Gastroesophageal sphincter (tissue), 4 donors: ENCODE measurements at regions not wholly inside any gene's neighbourhood (a gene's known extent, or its start where the extent isn't known, plus 50 kb on each side); places are given as distances from the start of the nearest gene placed in this dataset.

Experiments
- ATAC-seq: fragments of 150-250 bp; one replicate; pipeline ENCODE4 v1.9.1; 2016; ENCODE audit warnings: mild to moderate bottlenecking, moderate library complexity
- H3K27ac ChIP-seq, 4 donors: fragments of 200-600 bp; sonication (generic) in 3 of 4; 1 replicate in 3 of 4; 2 replicates in 1 of 4; pipeline ENCODE4 v1.5.1; 2016 to 2019
- H3K27me3 ChIP-seq: fragments of 200-600 bp; sonication (generic); one replicate; pipeline ENCODE4 v1.5.1; 2019
- H3K36me3 ChIP-seq, 2 donors: fragments of 200-600 bp; sonication (generic); one replicate each; pipeline ENCODE4 v1.5.1; 2019; ENCODE audit warnings: control low read depth in 1 of 2
- H3K4me1 ChIP-seq, 3 donors: fragments of 200-600 bp; sonication (generic); 1 replicate in 2 of 3; 2 replicates in 1 of 3; pipeline ENCODE4 v1.5.1; 2016 to 2019; ENCODE audit warnings: control low read depth in 2 of 3
- H3K4me3 ChIP-seq, 2 donors: fragments of 200-600 bp; sonication (generic); one replicate each; pipeline ENCODE4 v1.5.1; 2019; ENCODE audit warnings: mild to moderate bottlenecking in 1 of 2, moderate library complexity in 1 of 2
- H3K9me3 ChIP-seq, 3 donors: fragments of 200-600 bp; sonication (generic); one replicate each; pipeline ENCODE4 v1.5.1; 2017 to 2019; ENCODE audit warnings: control low read depth in 2 of 3
- CTCF ChIP-seq, 4 experiments: fragments of 200-600 bp in 2 of 4; fragments of 450-650 bp in 2 of 4; sonication (generic) in 1 of 4; IDR thresholded peaks; one replicate each; pipeline ENCODE4 v1.5.1; 2017 to 2019; ENCODE audit warnings: antibody characterized with exemption in 4 of 4, mild to moderate bottlenecking in 2 of 4, moderate library complexity in 2 of 4
- EP300 ChIP-seq: sonication (generic); formaldehyde crosslinking; IDR thresholded peaks from one replicate; pipeline ENCODE4 v1.6.1; 2017; ENCODE audit warnings: antibody characterized with exemption, mild to moderate bottlenecking
- POLR2A ChIP-seq, 2 donors: fragments of 450-650 bp; IDR thresholded peaks; one replicate each; pipeline ENCODE4 v1.6.1; 2017; ENCODE audit warnings: antibody characterized with exemption in 2 of 2, mild to moderate bottlenecking in 2 of 2, moderate library complexity in 1 of 2
- POLR2AphosphoS5 ChIP-seq: sonication (generic); formaldehyde crosslinking; IDR thresholded peaks from one replicate; pipeline ENCODE4 v1.6.1; 2017; ENCODE audit warnings: antibody characterized with exemption
- WGBS, 2 donors: methylation state at CpG; one replicate each; pipeline ENCODE4 v1.1.5; 2018; ENCODE audit warnings: low coverage in 1 of 2; 5-methylcytosine and 5-hydroxymethylcytosine counted together

- Histone ChIP-seq H3K27ac (no peak overlapping the region), H3K9me3 (no peaks in the 10 kb centered on the region), H3K4me1 (no peaks in the 10 kb centered on the region), H3K4me3 (no peak overlapping the region), H3K36me3 (no peaks in the 10 kb centered on the region), H3K27me3 (no peaks in the 10 kb centered on the region)
- TF ChIP-seq POLR2A (IDR thresholded peaks at IDR 0.05): no peak
- no peak for TF ChIP-seq EP300
- TF ChIP-seq CTCF (IDR thresholded peaks at IDR 0.05): no peak
- no peak for TF ChIP-seq POLR2AphosphoS5
- ATAC-seq: no peak
Observed at GRCh38 chr2:123737371-123737770, 287.7 kb upstream of the CNTNAP5 start.

DNA sequence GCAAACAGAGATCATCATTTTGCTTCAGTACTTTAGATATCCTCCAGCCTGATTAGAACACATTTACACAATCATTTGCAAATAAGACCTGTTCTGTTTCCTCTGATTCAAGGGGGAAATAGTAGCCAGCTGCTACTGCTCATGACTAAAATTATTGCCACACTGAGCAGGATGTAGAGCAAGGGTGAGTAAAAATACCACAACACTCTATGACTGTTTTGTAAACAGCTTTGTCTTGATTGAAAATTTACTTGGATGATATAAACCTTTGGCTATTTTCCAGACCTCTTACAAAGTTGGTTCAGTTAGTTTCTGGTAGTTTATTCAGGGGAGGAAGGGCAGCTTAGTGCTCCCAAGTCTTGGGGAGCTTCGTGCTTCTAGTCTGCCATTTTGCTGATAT lies 286.4 kb upstream of the CNTNAP5 start:
- H3K4me1 ChIP-seq: no peaks in the 10 kb centered on the region
- H3K27ac ChIP-seq: no peak overlapping the region
- no peak for ATAC-seq
- H3K9me3 ChIP-seq: no peaks in the 10 kb centered on the region
- no peak overlapping the region for H3K4me3 ChIP-seq
- TF ChIP-seq CTCF (IDR thresholded peaks at IDR 0.05) (no peak), EP300 (no peak), POLR2AphosphoS5 (no peak), POLR2A (IDR thresholded peaks at IDR 0.05) (no peak)
- H3K36me3 ChIP-seq: no peaks in the 10 kb centered on the region
- no peaks in the 10 kb centered on the region for H3K27me3 ChIP-seq
- WGBS, 2 donors: 14 to 24% methylated on average over 1 of the region's 1 CpG

DNA sequence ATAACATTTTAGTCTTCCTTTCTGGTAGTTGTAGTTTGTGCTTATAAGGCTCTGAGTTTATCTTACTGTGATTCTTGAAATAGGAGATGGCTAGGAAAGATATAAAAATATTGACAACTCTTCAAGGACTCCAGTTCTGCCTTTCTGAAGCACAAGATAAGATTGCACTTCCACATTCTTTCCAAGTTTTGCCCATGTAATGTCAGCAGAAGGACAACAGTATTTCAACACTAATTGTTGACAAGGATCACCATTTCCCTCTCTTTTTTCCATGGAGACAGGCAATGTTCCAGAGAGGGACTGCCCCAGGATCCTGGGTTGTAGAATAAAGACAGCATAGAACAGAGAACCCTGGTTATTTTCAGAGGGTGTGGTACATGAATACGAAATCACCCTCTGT lies 279.1 kb upstream of the CNTNAP5 start:
- H3K4me3 ChIP-seq: no peak overlapping the region
- no peaks in the 10 kb centered on the region for H3K9me3 ChIP-seq
- WGBS, 2 donors: 73 to 90% methylated on average over 1 of the region's 1 CpG
- no peak for ATAC-seq
- H3K27ac ChIP-seq: no peak overlapping the region
- no peaks in the 10 kb centered on the region for H3K27me3 ChIP-seq
- no peaks in the 10 kb centered on the region for H3K36me3 ChIP-seq
- TF ChIP-seq POLR2AphosphoS5: no peak
- no peak for TF ChIP-seq POLR2A (IDR thresholded peaks at IDR 0.05)
- TF ChIP-seq EP300: no peak
- TF ChIP-seq CTCF (IDR thresholded peaks at IDR 0.05): no peak
- no peaks in the 10 kb centered on the region for H3K4me1 ChIP-seq

- no peak overlapping the region for H3K4me3 ChIP-seq
- ATAC-seq: no peak
- no peaks in the 10 kb centered on the region for H3K4me1 ChIP-seq
- TF ChIP-seq EP300: no peak
- TF ChIP-seq POLR2A (IDR thresholded peaks at IDR 0.05): no peak
- TF ChIP-seq POLR2AphosphoS5: no peak
- no peak for TF ChIP-seq CTCF (IDR thresholded peaks at IDR 0.05)
- H3K36me3 ChIP-seq: no peaks in the 10 kb centered on the region
- no peaks in the 10 kb centered on the region for H3K9me3 ChIP-seq
- H3K27ac ChIP-seq: no peak overlapping the region
- 79 to 87% methylated on average over 2 of the region's 2 CpGs for WGBS, 2 donors
- no peaks in the 10 kb centered on the region for H3K27me3 ChIP-seq
Observed at GRCh38 chr2:123747326-123747725, 277.8 kb upstream of the CNTNAP5 start.

- Histone ChIP-seq H3K27ac (no peak overlapping the region), H3K4me3 (no peak overlapping the region), H3K4me1 (no peaks in the 10 kb centered on the region), H3K9me3 (no peaks in the 10 kb centered on the region), H3K36me3 (no peaks in the 10 kb centered on the region), H3K27me3 (no peaks in the 10 kb centered on the region)
- WGBS, 2 donors: 92 to 98% methylated on average over 6 of the region's 6 CpGs
- no peak for ATAC-seq
- TF ChIP-seq CTCF (IDR thresholded peaks at IDR 0.05): no peak
- no peak for TF ChIP-seq POLR2AphosphoS5
- no peak for TF ChIP-seq EP300
- TF ChIP-seq POLR2A (IDR thresholded peaks at IDR 0.05): no peak
Observed at GRCh38 chr2:123762221-123762620, 262.9 kb upstream of the CNTNAP5 start.
